Neural cell (in vitro differentiated cells): ENCODE measurements at regions not wholly inside any gene's neighbourhood (a gene's known extent, or its start where the extent isn't known, plus 50 kb on each side); places are given as distances from the start of the nearest gene placed in this dataset.

Experiments
- H2AFZ ChIP-seq: fragments of 200-600, 300-800 bp; sonication (generic), shearing (Covaris generic); 2 replicates; pipeline ENCODE4 v1.6.0; 2014; ENCODE audit warnings: low read depth, mild to moderate bottlenecking, antibody characterized with exemption, low read length, moderate library complexity
- H3F3A ChIP-seq: fragments of 200-600 bp; shearing (Covaris generic); 2 replicates; pipeline ENCODE4 v1.6.1; 2016; ENCODE audit warnings: mild to moderate bottlenecking, moderate library complexity, mixed read lengths, antibody characterized with exemption, low read length; ENCODE audit not compliant: insufficient read depth, poor library complexity, severe bottlenecking
- H3K27ac ChIP-seq: fragments of 200-600, 300-800 bp; sonication (generic), shearing (Covaris generic); 2 replicates; pipeline ENCODE4 v1.5.1; 2014; ENCODE audit warnings: mild to moderate bottlenecking, low read length, moderate library complexity
- H3K27me3 ChIP-seq: fragments of 300-800, 200-600 bp; sonication (generic), shearing (Covaris generic); 2 replicates; pipeline ENCODE4 v1.6.0; 2014; ENCODE audit warnings: mild to moderate bottlenecking, low read depth, low read length, moderate library complexity; ENCODE audit not compliant: insufficient read depth
- H3K36me3 ChIP-seq: fragments of 300-800, 200-600 bp; sonication (generic), shearing (Covaris generic); 2 replicates; pipeline ENCODE4 v1.5.1; 2014; ENCODE audit warnings: mild to moderate bottlenecking, antibody characterized with exemption, low read length, moderate library complexity; ENCODE audit not compliant: insufficient read depth
- H3K4me2 ChIP-seq: fragments of 300-800, 200-600 bp; sonication (generic), shearing (Covaris generic); 2 replicates; pipeline ENCODE4 v1.6.0; 2014; ENCODE audit warnings: mild to moderate bottlenecking, low read length
- H3K4me3 ChIP-seq: fragments of 300-800, 200-600 bp; sonication (generic), shearing (Covaris generic); 2 replicates; pipeline ENCODE4 v1.5.1; 2014; ENCODE audit warnings: mild to moderate bottlenecking, low read length, moderate library complexity
- H3K79me2 ChIP-seq: fragments of 200-600 bp; shearing (Covaris generic); replicated peaks from 2 replicates; pipeline ENCODE4 v1.6.0; 2014; ENCODE audit warnings: mild to moderate bottlenecking, low read length, moderate library complexity; ENCODE audit not compliant: insufficient read depth
- H3K9ac ChIP-seq: fragments of 300-800, 200-600 bp; sonication (generic), shearing (Covaris generic); 2 replicates; pipeline ENCODE4 v1.6.1; 2016; ENCODE audit warnings: mild to moderate bottlenecking, low read length, mixed read lengths
- H3K9me2 ChIP-seq: fragments of 200-600 bp; shearing (Covaris generic); 2 replicates; pipeline ENCODE4 v1.6.1; 2016; ENCODE audit warnings: mild to moderate bottlenecking, low read length, mixed read lengths; ENCODE audit not compliant: insufficient read depth
- H3K9me3 ChIP-seq: fragments of 200-600, 300-800 bp; sonication (generic), shearing (Covaris generic); 2 replicates; pipeline ENCODE4 v1.6.1; 2016; ENCODE audit warnings: mild to moderate bottlenecking, mixed run types, low read length, moderate library complexity, mixed read lengths
- H4K20me1 ChIP-seq: fragments of 200-600 bp; shearing (Covaris generic); 2 replicates; pipeline ENCODE4 v1.6.1; 2016; ENCODE audit warnings: mild to moderate bottlenecking, mixed run types; ENCODE audit not compliant: insufficient read depth
- CTCF ChIP-seq: fragments of 450-650 bp; IDR thresholded peaks from 2 replicates; pipeline ENCODE4 v1.5.1; 2014; ENCODE audit warnings: antibody characterized with exemption, mild to moderate bottlenecking, moderate library complexity; ENCODE audit not compliant: poor library complexity, severe bottlenecking
- EP300 ChIP-seq: fragments of 450-650 bp; conservative IDR thresholded peaks from 2 replicates; pipeline ENCODE4 v1.6.1; 2014; ENCODE audit warnings: antibody characterized with exemption, mild to moderate bottlenecking, moderate library complexity; ENCODE audit not compliant: poor library complexity, severe bottlenecking
- EZH2 ChIP-seq: fragments of 200-600, 300-800 bp; shearing (Covaris generic), sonication (generic); IDR thresholded peaks from 2 replicates; pipeline ENCODE4 v1.6.1; 2014; ENCODE audit warnings: antibody characterized with exemption, low read length, borderline replicate concordance, mild to moderate bottlenecking; ENCODE audit not compliant: insufficient read depth, poor library complexity, severe bottlenecking
- MXI1 ChIP-seq: fragments of 450-650 bp; conservative IDR thresholded peaks from 2 replicates; pipeline ENCODE4 v1.6.1; 2014; ENCODE audit warnings: antibody characterized with exemption, mild to moderate bottlenecking; ENCODE audit not compliant: poor library complexity, severe bottlenecking
- POLR2AphosphoS5 ChIP-seq: IDR thresholded peaks from 2 replicates; pipeline ENCODE4 v1.6.1; 2012
- RAD21 ChIP-seq: fragments of 450-650 bp; conservative IDR thresholded peaks from 2 replicates; pipeline ENCODE4 v1.6.1; 2014; ENCODE audit warnings: antibody characterized with exemption, mild to moderate bottlenecking, moderate library complexity
- REST ChIP-seq: IDR thresholded peaks from 2 replicates; pipeline ENCODE4 v1.6.1; 2012; ENCODE audit warnings: borderline replicate concordance
- SMC3 ChIP-seq: fragments of 450-650 bp; conservative IDR thresholded peaks from 2 replicates; pipeline ENCODE4 v1.6.1; 2014; ENCODE audit warnings: antibody characterized with exemption, mild to moderate bottlenecking, moderate library complexity; ENCODE audit not compliant: poor library complexity
- TAF1 ChIP-seq: IDR thresholded peaks from 2 replicates; pipeline ENCODE4 v1.6.1; 2012; ENCODE audit warnings: low read depth

- Histone ChIP-seq H3F3A (no peaks in the 10 kb centered on the region), H3K79me2 (no peaks in the 10 kb centered on the region), H3K9me3 (no peaks in the 10 kb centered on the region), H3K36me3 (no peaks in the 10 kb centered on the region), H3K4me2 (no peak overlapping the region), H3K27ac (no peak overlapping the region), H2AFZ (no peak overlapping the region), H3K9me2 (no peaks in the 10 kb centered on the region), H3K4me3 (no peak overlapping the region), H3K9ac (no peak overlapping the region), H4K20me1 (no peaks in the 10 kb centered on the region), H3K27me3 (no peaks in the 10 kb centered on the region)
- TF ChIP-seq CTCF = no peak
- no peak for TF ChIP-seq EP300
- TF ChIP-seq TAF1 = no peak
- no peak for TF ChIP-seq MXI1
- TF ChIP-seq SMC3 = no peak
- TF ChIP-seq POLR2AphosphoS5 = no peak
- no peak for TF ChIP-seq REST
- no peak for TF ChIP-seq EZH2
- TF ChIP-seq RAD21 = no peak
These were observed 255.2 kb upstream of the DDHD1 start for GRCh38 chr14:53408175-53408879.

GRCh38 chr14:53406519-53406918, 253.4 kb upstream of the DDHD1 start:
- H3K27me3 ChIP-seq = no peaks in the 10 kb centered on the region
- TF ChIP-seq RAD21 (no peak), REST (no peak), POLR2AphosphoS5 (no peak), TAF1 (no peak), EP300 (no peak), SMC3 (no peak), MXI1 (no peak), EZH2 (no peak), CTCF (no peak)
- no peak overlapping the region for H3K4me3 ChIP-seq
- H3K27ac ChIP-seq = no peak overlapping the region
- no peaks in the 10 kb centered on the region for H3F3A ChIP-seq
- H3K36me3 ChIP-seq = no peaks in the 10 kb centered on the region
- H3K9me2 ChIP-seq = no peaks in the 10 kb centered on the region
- H3K79me2 ChIP-seq = no peaks in the 10 kb centered on the region
- H3K9me3 ChIP-seq = no peaks in the 10 kb centered on the region
- no peak overlapping the region for H2AFZ ChIP-seq
- no peak overlapping the region for H3K9ac ChIP-seq
- no peak overlapping the region for H3K4me2 ChIP-seq
- no peaks in the 10 kb centered on the region for H4K20me1 ChIP-seq
